NCI-H1694 treated with DMSO at 0.1 percent for 48 hours (cell line): ENCODE measurements at regions not wholly inside any gene's neighbourhood (a gene's known extent, or its start where the extent isn't known, plus 50 kb on each side); places are given as distances from the start of the nearest gene placed in this dataset.
A peak's percentile ranks its signal among the peaks of the same experiment; 100 is the strongest.
"Not testable (repeated sequence)": the region's sequence is repeated elsewhere in the genome, so short reads cannot be mapped to it uniquely, and the experiment has no call there.

Source experiments
- DNase-seq: peaks from one replicate; lab custom pipeline; 2025; lab: John Stamatoyannopoulos, UW

DNA sequence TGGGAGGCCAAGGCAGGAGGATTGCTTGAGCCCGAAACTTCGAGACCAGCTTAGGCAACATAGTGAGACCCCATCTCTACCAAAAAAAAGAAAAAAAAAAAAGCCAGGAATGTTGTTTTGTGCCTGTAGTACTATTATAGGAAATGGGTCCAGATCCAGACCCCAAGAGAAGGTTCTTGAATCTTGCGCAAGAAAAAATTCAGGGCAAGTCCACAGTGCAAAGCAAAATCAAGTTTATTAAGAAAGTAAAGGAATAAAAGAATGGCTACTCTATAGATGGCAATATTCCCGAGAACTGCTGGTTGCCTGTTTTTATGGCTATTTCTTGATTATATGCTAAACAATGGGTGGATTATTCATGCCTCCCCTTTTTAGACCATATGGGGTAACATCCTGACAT lies 51.2 kb upstream of the RDX start:
- no peak for DNase-seq

DNA sequence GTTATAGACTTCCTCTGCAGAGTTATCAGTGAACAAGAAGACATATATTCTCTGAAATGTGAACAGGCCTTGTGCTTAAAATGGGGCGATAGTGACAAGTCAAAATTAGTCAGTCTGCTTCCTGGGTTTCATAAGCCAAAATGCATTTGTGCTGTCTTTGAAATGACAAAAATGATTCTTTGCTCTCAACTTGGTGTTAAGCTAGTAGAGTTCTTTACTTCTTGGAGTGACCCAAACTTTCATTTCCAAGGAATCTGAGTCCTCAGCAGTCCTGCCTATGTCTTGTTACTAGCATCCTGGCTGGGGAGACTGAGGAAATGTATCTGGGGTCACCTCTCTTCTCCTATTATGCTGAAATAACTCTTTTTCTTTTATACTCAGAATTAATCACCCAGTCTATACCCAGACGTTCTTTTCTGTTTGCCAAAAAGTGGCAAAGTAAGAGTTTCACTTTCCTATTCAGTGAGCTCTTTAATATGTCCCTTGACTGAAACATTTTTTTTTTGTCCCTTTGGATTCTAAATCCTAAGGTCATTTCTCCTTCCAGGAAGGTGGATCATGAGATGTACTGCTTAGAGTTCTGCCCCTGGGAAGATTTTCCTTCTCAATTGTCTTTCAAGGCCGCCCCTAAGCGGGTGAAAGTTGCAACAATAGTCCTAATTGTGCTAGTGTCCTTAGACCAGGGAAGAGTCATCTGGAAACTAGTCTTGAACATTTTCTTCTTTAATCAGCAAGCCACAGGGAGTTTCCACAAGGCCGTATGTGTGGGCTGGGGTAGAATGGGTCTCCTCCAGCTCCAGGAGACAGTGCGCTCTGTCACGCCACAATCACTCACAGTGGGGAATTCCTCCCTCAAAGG lies 53.0 kb upstream of the RDX start:
- DNase-seq: no peak

DNA sequence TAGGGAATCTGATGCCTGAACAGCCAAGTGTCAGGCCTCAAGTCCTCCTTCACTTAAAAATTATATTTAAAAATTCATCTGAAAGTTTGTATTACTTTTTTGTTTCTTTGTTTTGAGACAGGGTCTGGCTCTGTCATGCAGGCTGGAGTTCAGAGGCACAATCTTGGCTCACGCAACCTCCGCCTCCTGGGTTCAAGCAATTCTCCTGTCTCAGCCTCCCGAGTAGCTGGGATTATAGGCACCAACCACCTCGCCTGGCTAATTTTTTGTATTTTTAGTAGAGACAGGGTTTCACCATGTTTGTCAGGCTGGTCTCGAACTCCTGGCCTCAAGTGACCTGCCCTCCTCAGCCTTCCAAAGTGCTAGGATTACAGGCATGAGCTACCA lies 53.6 kb upstream of the RDX start:
- DNase-seq: not testable (repeated sequence)

DNA sequence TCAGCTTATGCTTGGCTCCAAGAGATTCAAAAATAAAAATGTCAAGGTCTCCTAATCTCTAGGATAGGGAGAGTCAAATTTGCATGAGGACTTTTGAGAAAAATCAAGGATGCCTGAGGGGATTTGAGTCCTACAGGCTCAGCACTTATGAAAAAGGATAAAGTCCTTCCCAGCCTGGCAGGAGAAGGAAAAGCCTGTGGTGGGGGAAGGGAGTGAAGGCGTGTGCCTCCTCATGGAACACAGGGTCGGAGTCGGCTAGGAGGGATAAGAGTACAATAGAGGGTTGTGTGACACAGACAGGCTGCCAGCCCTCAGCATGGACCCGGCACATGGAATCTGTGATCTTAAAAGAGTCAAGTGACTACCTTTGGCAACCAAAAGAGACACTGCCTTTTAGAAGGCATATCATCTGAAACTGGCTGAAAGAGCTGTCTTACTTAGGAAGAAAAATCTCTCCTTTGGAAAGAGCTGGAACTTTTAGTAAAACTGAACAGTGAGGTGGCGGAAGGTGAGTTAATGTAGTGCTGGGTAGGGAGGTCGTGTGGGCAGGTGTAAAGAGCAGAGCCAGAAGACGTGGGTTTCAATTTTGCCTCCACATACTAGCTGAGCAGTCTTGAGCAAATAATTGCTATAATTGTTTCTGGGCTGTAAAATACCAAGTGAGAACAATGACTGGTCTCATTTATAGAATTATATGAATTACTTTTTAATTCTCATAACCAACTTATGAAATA lies 58.8 kb upstream of the RDX start:
- DNase-seq: no peak

DNA sequence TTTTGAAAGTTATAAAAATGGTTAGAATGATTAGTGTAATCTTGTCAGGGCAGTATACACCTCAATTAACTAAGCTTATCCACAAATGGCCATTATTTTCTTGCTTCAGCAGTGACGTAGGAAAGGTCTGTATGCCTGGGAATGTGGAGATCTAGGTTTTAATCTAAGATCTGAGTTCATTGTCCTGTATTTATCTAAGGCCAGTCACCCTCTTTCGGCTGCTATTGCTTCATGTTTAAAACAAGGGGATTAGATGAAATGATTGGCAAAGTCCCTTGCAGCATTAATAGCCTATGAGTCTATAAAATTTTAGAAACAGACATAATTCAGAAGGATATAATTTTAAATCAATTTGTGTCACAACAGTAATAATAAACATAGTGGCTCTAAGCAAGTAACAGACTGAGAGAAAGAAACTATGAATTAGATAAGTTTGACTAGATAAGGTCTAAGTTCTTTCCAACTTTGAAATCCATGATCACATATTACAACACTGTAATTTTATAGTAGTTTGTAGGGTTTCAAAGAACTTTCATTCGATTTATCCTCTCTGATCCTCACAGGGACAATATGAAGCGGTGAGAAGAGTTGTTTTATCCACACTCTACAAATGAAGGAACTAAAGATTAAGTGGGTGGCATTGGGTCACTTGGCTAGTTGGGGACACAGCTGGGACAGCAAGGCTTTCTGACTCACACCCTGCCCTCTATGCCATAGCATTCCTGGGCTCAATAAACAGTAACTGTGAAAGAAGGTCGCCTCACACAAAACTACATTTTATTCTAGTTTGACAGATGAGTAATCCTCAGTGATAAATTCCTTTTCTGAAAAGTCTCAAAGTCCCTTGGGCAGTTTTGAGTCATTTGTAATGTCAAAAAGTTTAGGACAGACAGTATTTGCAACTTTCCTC lies 60.6 kb upstream of the RDX start:
- DNase-seq: no peak

DNA sequence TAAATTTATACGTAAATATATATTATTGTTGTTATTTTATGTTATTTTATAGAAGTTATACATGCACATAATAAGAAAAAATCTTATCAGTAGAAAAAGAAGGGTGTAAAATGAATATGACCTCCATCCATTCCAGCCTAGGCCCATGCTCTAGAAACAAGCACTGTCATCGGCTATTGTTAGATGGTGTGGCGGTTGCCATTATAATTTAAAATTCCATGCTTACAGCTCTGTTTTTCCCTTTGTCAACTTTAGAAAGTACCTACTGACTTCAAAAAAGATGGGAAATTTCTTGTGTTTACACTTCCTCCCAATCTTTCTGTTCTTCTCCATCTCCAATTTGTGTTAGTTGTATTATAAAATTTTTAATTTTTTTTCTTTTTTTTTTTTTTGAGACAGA lies 61.9 kb upstream of the RDX start:
- DNase-seq: no peak

DNA sequence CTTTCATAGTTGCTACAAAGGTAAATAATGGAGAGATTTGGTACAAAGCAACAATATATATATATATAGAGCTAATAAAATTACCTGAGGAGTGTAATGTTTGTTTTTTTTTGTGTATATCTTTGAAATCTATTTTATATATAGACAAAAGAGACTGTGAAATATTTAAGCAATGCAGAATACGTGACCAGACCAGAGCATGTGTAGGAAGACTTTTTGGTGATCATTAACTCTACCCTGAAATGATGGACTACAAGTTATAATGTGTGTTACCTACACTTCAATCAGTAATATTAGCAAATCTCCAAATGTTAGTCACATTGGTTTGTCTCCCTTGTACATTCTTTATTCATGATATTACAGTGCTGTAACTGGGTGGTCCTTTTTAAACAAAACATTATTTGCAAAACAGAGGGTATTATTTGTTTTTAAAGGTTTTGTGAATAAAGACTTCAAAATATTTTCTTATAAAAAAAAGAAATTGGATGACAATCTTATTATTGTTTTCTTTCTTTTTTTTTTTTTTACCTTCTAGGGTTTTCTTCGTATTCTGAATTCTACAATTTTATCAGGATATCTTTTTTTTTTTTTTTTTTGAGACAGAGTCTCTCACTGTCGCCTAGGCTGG lies 64.5 kb upstream of the RDX start:
- DNase-seq: not testable (repeated sequence)

DNA sequence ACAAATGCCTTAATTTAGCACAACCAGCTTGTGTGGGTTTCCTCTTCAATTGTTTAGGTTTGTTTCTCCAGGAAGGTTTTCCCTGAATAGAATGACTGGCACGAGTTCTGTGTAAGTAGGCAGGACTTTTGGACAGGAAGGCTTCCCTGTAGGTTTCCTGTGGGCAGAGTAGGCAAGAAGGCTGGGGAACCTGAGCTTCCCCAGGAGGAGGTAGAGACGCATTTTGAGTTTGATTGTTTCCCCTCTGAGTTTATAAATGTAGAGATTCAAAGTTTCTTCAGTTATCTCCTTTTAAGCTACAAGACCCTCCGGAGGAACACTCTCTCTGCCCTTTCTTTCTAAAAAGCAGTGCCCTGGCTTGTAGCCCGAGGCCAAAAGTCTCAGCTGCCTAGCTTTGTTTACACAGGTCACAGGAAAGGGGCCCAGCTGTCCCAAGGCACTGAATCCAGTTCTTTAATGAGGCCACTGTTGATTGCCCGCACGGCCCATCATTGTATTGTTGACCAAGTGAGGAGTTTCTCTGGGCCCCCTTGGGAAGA lies 66.6 kb upstream of the RDX start:
- no peak for DNase-seq

DNA sequence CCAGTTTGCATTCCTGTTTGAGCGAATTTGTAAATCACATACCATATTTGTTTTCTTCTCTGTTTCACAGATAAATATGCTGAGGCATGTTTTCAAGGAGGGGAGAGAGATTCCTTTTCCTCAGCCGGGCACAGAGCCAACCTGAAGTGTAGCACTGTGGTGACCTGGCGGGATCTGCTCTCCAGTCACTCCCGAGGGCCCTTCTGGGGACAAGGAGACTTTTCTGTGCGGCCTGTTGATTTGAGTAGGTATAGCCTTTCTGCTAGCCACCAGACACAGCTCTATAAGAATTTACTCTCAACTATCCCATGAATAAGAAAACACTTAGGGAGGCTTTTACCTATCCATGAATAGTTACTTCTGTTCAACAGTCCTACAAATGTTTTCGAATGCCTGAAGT lies 63.5 kb upstream of the FDX1 start:
- DNase-seq: no peak

DNA sequence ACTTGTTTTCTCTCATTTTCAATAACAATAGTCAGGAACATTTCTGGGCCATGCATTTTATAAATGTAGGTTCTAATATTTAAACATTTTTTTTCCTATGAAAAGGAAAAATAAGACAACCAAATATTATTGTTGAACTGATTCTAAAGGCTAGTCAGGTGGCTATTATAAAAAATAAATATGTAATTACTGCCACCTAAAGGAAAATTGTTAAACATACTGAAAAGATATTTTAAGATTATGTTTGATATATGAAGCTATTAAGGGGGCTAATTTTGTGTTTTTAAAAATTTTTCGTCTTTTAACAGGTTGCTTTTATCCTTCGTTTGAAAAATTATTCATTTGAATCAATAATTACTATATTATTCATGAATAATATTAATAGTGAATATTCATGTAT lies 62.2 kb upstream of the FDX1 start:
- DNase-seq: peak; percentile 0

DNA sequence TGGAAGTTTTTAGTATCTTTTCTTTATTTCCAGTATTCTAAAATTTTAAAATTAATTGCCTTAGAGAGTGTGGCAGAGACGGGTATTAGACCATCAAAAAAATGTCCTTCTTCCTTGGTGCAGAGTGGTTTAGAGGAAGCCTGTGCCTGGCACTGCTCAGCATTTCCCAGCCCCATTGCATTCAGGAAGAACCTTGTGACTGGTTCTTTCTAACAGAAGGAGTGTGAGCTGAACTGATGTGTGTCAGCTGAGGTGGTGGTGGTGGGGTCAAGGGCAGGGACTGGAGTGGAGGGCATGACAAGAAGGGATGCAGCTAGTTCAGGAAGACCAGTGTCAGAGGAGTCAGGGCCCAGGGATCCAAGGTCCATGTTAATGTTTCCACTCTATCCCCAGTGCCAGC lies 58.7 kb upstream of the FDX1 start:
- no peak for DNase-seq

DNA sequence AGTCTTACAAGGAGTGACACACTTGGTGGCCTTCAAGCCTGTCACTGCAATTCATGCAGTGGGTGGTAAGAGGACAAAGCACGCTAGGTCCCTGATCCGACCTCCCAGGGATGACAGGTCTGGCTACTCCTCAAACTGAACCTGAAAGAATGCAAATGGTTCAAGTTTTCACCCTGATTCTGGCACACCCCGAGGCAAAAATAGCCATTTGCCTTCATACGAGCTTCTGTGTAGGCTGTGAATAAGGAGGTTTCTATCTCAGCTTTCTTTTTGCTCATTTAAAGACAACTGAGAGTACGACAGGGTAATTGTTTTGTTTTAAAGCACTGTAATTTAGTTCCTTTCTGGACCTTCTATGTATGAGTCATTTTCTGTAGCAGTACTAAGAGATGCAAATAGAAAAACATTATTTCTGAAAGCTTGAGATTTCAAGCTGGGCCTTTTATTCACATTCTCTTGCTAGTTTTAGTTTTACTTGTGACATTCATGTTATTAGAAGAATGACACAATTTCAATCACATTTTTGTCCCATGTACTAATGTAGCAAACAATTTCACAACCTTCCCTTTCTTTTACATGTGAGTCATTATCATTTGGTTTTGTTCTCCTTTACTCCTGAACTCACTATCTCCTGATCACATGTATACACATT lies 56.6 kb upstream of the FDX1 start:
- DNase-seq: no peak

DNA sequence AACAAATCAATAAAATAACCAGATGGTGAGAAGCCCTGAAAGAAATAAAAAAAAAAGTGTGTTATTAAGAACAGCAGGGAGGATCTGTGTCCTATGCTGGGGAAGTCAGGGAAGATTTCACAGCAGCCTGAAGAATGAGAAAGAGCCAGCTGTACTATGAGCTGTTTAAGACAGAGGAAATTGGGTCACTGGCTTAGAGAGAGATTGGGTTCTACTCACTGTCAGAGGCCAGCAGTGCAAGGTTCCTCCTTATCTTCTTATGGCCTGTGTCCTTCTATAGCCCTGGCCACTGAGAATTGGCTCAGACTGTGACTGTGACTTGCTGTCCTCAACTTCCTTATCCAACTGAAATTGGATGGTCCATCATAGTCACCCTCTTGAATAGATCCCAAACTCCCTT lies 54.8 kb upstream of the FDX1 start:
- no peak for DNase-seq

DNA sequence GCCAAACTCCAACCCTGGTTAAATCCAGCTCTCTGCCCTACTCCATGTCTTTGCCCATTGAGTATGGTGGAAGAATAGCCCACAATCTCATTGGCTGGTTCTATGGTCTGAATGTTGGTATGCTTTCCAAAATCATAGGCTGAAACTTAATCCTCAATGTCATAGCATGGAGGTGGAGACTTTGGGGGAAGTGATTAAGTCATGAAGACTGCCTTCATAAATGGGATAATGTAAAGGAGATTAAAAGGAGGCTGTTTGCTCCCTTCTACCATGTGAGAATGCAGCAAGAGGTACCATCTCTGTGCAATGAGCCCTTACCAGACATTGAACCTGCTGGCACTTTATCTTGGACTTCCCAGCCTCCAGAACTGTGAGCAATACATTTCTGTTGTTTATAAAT lies 54.4 kb upstream of the FDX1 start:
- DNase-seq: no peak

DNA sequence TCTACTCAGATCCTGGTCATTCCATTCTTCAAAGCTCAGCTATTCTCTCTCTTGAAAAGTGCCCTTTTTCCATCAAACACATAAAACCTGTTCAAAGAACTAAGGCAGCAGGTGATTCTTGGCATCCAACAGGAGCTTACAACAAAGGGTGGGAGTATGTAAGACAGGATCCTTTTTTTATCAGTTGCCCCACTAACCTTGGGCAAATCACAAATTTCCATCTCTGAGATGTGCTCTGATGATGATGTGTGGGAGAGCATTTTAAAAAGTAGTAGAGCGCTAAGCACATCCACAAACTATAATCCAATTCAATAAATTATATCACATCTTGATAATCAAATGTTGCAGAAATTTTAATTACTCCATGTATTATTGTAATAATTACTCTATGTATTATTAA lies 53.7 kb upstream of the FDX1 start:
- no peak for DNase-seq

DNA sequence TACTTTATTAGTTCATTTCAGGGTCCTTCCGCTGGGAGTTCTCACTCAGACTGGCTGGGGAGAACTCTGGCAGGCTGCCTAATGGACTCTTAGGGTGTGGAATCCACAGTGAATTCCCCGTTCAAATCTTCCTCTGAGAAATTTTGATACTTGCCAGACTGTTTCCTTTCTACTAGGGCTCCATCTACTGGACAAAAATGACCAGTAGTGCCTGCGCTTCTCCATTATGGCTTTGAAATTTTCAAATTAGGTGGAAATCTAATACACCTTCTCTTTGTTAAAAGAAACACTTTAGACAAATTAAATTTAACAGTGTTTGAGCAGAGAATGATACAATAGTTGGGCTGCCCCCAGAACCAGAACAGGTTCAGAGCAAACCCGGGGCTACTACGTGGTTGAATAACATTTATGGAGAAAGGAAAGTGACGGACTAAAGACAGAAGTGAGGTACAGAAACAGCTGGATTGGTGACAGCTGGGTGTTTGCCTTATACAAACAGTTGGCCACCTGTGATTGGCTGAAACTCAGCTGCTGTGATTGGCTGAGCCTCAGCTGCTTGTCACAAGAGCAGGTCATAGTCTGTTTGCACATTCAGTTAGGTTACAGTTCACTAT lies 52.9 kb upstream of the FDX1 start:
- DNase-seq: peak; percentile 27

DNA sequence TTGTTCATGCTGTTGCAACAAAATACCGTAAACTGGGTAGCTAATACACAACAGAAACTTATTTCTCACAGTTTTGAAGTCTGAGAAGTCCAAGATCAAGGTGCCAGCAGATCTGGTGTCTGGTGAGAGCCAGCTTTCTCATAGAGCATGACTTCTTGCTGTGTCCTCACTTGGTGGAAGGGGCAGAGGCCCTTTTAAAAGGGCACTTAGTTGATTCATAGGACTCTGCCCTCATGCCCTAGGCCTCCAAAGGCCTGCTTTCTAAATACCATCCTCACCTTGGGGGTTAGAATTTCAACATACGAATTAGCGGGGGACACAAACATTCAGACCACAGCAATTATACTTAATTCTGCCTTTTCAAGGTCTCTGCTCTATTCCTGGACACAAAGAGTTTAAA lies 52.3 kb upstream of the FDX1 start:
- DNase-seq: no peak

DNA sequence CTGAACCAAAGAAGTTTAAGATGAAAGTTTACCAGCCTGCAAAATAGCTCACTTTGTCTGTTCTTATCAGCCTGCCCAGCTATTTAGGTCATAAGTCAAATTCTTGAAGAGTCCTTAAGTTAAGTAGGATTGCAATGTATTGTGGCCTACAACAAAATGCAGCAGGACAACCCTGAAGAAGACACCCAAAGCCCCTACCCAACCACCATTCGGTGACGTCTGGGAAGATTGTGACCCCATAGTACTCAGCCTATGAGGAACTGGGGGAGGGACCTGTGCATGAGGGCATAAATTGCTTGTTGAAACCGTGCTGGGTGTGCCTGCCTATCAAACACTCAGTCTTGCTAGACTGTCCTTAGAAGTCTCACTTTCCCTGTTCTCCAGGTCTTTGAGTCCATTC lies 50.5 kb upstream of the FDX1 start:
- no peak for DNase-seq

DNA sequence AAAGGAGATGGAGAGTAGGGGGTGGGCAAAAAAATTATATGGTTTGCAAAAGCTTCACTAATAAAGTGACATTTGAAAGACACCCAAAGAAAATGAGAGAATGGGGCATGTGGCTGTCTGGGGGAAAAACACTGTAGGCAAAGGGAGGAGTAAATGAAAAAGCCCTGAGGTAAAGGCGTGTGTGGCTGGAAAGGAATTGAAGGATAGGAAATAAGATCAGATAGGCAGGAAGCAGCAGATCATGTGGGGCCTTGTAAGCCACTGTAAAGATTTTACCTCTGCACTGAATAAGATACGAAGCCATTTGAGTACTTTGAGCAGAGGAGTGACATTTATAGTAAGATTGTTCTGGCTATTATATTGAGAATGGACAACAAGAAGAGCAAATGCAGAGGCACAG lies 49.8 kb upstream of the FDX1 start:
- DNase-seq: no peak
